ENCODE measurements at regions not wholly inside any gene's neighbourhood (a gene's known extent, or its start where the extent isn't known, plus 50 kb on each side); places are given as distances from the start of the nearest gene placed in this dataset.

- no peak for DNase-seq (ENCODE audit: low spot score in 2 of 2)
- H3K4me1 ChIP-seq: no peaks in the 10 kb centered on the region
- H3K36me3 ChIP-seq: no peaks in the 10 kb centered on the region
- H3K4me3 ChIP-seq: no peak overlapping the region
- TF ChIP-seq POLR2AphosphoS5 (IDR thresholded peaks at IDR 0.05): no peak
- TF ChIP-seq CTCF (IDR thresholded peaks at IDR 0.05): no peak
- TF ChIP-seq POLR2A (IDR thresholded peaks at IDR 0.05): no peak
- H3K9me3 ChIP-seq: no peaks in the 10 kb centered on the region
- no peak overlapping the region for H3K27ac ChIP-seq
- H3K27me3 ChIP-seq: no peaks in the 10 kb centered on the region
- intact Hi-C loops (cut with DNase I; ENCODE audit: low total_unique reads): no loop called here
Measured at GRCh38 chr12:61302282-61302681, 957.9 kb upstream of the USP15 start.

GRCh38 chr12:61308220-61308619, 952.0 kb upstream of the USP15 start:
- intact Hi-C loops (cut with DNase I; ENCODE audit: low total_unique reads): no loop called here
- no peak overlapping the region for H3K4me3 ChIP-seq
- no peak for DNase-seq (ENCODE audit: low spot score in 2 of 2)
- no peaks in the 10 kb centered on the region for H3K9me3 ChIP-seq
- H3K36me3 ChIP-seq: no peaks in the 10 kb centered on the region
- H3K27me3 ChIP-seq: no peaks in the 10 kb centered on the region
- TF ChIP-seq POLR2AphosphoS5 (IDR thresholded peaks at IDR 0.05): no peak
- no peaks in the 10 kb centered on the region for H3K4me1 ChIP-seq
- no peak overlapping the region for H3K27ac ChIP-seq

- Histone ChIP-seq H3K27ac (no peak overlapping the region), H3K27me3 (no peaks in the 10 kb centered on the region), H3K36me3 (no peaks in the 10 kb centered on the region), H3K9me3 (no peaks in the 10 kb centered on the region), H3K4me3 (no peak overlapping the region), H3K4me1 (no peaks in the 10 kb centered on the region)
- no peak for DNase-seq (ENCODE audit: low spot score in 2 of 2)
- intact Hi-C loops (cut with DNase I; ENCODE audit: low total_unique reads): no loop called here
- TF ChIP-seq POLR2AphosphoS5 (IDR thresholded peaks at IDR 0.05) (no peak), CTCF (IDR thresholded peaks at IDR 0.05) (no peak), POLR2A (IDR thresholded peaks at IDR 0.05) (no peak)
Measured at GRCh38 chr12:61311413-61311812, 948.8 kb upstream of the USP15 start.

- DNase-seq (ENCODE audit: low spot score in 2 of 2): no peak
- no peak for TF ChIP-seq POLR2AphosphoS5 (IDR thresholded peaks at IDR 0.05)
- TF ChIP-seq POLR2A (IDR thresholded peaks at IDR 0.05): no peak
- TF ChIP-seq CTCF (IDR thresholded peaks at IDR 0.05): no peak
- Histone ChIP-seq H3K4me1 (no peaks in the 10 kb centered on the region), H3K27me3 (no peaks in the 10 kb centered on the region), H3K9me3 (no peaks in the 10 kb centered on the region), H3K36me3 (no peaks in the 10 kb centered on the region), H3K27ac (no peak overlapping the region), H3K4me3 (no peak overlapping the region)
- intact Hi-C loops (cut with DNase I; ENCODE audit: low total_unique reads): no loop called here
Measured at GRCh38 chr12:61348871-61349270, 911.3 kb upstream of the USP15 start.

GRCh38 chr12:61355105-61355504, 905.1 kb upstream of the USP15 start:
- Histone ChIP-seq H3K36me3 (peaks cover 5% of the 10 kb centered on the region), H3K27ac (no peak overlapping the region), H3K27me3 (no peaks in the 10 kb centered on the region), H3K9me3 (peaks cover 0 to 3% of the 10 kb centered on the region in 2 donors), H3K4me1 (no peaks in the 10 kb centered on the region), H3K4me3 (no peak overlapping the region)
- no peak for DNase-seq (ENCODE audit: low spot score in 2 of 2)
- TF ChIP-seq POLR2A (IDR thresholded peaks at IDR 0.05) (no peak), POLR2AphosphoS5 (IDR thresholded peaks at IDR 0.05) (no peak), CTCF (IDR thresholded peaks at IDR 0.05) (no peak)
- intact Hi-C loops (cut with DNase I; ENCODE audit: low total_unique reads): no loop called here

- no peak for TF ChIP-seq POLR2A (IDR thresholded peaks at IDR 0.05)
- DNase-seq (ENCODE audit: low spot score in 2 of 2): no peak
- no peaks in the 10 kb centered on the region for H3K4me1 ChIP-seq
- intact Hi-C loops (cut with DNase I; ENCODE audit: low total_unique reads): no loop called here
- peaks cover 0 to 3% of the 10 kb centered on the region in 2 donors for H3K9me3 ChIP-seq
- no peaks in the 10 kb centered on the region for H3K27me3 ChIP-seq
- peaks cover 5% of the 10 kb centered on the region for H3K36me3 ChIP-seq
- H3K27ac ChIP-seq: no peak overlapping the region
- no peak overlapping the region for H3K4me3 ChIP-seq
Measured at GRCh38 chr12:61356485-61356884, 903.7 kb upstream of the USP15 start.

Data from breast epithelium (tissue), 4 donors.